Kidney capillary endothelial cell (primary cell): ENCODE measurements at regions not wholly inside any gene's neighbourhood (a gene's known extent, or its start where the extent isn't known, plus 50 kb on each side); places are given as distances from the start of the nearest gene placed in this dataset.
A peak's percentile ranks its signal among the peaks of the same experiment; 100 is the strongest.

Experiments used
- DNase-seq: peaks from one replicate; pipeline ENCODE4 v3.0.0-alpha.2; 2018; ENCODE audit warnings: low spot score

DNA sequence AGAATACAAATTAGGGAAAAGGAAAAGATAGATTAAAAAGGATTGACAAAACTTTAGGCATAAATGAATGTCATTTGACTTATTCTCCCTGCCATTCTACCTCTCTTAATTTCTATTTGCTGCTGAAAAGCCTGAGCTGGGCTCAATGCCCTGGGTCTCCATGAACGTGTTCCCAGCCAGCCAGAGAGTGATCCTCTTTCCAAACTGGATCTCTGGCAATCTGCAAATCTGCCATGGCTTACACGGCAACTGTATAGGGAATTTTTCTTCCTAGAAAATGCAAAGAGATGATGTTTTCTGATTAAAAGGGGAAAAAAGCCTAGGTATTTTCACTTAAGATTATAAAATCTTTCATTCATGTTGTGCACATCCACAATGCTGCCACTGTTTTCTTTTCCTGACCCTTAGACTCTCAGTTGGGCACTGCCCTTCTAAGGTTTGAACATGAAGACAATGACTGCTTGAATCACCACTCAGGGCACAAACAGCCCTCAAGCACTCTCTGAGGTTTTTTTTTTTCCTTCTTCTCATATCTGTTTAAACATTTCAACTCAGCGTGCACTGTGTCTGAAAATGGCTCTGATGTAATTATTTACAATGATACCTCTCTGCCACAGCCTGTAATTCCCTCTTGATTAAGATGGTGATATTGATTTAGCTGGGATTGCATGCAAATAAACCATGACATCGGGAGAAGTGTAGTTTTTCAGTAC lies 60.3 kb downstream of the DACT1 start:
- DNase-seq: no peak

DNA sequence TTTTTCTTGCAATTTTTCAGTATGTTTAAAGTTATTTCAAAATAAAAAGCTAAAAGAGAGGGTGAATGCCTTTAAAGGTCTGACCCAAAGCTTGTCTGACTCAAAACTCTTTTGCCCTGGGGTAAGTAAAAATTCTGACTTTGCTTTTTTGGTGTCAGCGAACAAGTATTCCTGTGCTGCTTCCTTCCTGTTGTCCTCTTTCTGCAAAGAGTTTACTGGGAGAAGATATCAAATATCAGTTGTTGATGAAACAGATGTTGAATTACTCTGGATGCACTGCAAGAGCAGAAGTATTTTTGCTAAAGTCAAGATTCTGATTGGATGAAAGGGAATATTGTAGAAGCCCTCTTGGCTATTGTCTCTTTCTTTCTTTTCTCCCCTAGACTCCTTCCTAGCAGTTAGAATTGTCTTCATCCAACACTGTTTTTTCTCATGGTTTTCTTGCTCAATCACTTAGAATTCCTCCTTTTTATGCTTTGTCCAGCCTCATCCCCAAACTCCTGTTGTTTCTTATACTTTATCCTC lies 62.0 kb downstream of the DACT1 start:
- DNase-seq: no peak

DNA sequence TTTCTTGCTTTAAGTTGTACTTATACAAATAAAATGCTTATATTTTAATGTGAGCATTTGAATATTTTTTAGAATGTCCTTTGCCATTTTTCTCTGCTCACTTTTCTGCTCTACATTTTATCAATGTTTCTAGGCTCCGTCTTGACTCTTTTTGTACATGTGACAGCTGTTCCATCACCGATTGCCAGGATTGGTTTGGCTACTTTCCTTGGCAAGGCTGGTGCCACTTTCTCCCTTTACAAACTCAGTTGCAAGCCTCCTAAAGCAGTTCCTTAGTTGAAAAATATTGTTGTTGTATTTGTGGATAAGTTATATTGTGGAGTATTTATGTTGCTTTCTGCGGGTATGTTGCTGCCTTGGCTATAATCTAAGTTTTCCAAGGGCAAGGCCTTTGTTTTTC lies 63.4 kb downstream of the DACT1 start:
- DNase-seq: no peak

DNA sequence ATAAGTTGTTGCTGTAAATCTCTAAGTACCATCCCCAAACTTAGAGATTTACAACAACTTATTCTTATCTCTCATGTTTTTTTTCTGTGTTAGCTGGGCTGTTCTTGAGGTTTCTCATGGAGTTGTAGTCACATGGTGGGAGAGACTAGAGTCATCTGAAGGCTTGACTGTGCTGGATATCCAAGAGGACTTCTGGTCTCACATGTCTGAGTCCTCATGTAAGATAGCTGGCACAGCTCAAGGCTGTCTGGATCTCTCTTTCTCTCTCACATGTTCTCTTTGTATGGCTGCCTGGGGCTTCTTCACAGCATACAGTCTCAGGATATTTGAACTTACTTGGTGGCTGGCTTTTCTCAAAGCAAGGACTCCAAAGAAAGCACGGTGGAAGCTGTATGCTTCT lies 63.8 kb downstream of the DACT1 start:
- DNase-seq: no peak

DNA sequence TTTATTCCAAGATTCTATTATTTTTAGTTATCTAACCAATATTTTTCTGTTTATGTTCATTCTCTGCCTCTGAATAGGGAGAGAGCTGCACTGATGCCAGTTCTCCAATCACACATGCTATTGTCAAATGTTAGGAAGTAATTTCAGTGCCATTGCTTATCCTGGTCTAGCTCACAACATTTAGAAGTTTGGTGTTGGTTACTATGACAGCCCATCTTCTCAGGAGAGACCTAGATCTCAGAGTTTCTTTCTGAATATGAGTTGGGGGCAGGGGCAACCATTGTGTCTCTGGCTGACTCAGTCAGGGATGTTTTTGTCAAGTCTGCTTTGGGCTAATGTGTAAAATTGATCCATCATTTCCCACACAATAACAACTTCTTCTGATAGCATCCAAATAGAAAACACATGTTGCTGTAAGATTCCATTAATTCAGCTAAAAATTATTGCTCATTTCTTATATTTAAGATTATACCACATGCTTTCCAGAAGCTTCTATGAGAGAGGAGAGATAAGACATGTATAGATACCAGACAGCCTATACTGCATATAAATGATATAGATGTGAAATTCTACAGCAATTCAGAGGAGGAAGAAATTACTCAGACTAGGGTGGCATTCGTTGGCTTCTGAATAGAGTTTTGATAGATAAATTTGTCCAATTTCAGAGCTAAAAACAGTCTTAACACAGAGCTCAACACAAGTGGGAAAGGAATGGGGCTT lies 64.8 kb downstream of the DACT1 start:
- DNase-seq: no peak

DNA sequence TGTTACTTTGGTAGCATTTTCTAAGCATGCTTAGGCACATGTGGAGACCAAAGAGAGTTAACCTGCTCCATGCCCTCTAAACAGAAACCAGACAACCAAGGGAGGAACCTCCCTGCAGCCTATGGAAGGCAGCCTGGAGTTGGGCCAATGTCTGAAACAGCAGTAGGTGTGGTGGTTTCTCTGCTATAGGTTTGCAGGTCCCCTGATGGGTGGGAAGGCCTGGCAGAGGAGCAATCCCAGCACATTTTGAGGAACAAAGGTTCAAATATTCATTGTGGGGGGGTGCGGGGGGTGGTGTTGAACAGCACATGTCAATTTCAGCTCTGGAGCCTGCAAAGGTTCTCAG lies 65.4 kb downstream of the DACT1 start:
- DNase-seq: no peak

DNA sequence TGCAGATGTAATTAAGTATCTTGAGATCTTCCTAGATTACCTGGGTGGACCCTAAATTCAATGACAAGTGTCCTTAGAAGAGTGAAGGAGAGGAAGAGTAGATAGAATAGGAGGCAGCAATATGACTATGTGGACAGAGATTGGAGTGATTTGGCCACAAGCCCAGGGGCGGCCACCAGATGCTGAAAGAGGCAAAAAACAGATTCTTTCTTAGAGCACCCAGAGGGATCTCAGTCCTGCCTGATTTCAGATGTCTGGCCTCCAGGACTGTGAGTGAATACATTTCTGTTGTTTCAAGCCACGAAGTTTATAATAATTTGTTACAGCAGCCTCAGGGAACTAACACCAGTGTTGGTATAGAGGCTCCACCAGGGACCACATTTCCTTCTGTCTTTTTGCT lies 67.3 kb downstream of the DACT1 start:
- DNase-seq: no peak

DNA sequence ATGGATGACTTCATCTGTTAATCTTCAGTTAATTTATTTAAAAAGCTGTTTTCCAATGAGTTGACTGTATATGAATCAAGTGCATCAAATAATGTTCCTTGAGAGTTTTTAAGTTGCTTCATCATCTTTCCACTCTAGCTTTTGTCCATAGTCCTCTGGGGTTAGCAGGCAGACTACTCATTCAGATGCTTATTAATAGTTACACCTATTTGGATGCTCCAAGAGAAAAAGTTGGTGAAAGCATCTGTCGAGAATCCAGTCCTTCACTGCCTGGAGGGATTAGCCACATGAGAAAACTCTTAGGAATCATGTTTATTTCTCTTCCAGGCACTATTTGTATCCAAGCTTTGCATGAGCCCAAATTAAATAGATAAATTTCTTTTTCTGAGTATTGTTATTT lies 70.2 kb downstream of the DACT1 start:
- no peak for DNase-seq

DNA sequence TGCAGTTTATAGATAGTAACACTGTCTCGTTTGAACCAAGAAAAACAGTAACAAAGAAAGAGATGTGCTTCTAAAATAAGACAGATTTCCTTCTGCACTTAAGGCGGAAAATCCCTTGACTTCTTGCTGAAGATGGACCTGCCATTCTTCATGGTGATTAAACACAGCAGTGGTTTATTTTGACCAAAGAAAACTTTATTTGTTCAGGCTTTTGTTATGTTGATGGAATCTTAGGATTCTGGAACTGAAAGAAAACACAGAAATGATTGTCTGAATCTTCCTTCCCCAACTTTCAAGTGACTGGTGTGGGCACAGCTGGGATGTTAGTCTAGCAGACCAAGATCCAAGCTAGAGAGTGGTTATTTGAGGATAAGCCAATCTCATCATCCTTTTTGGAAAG lies 72.2 kb downstream of the DACT1 start:
- DNase-seq: no peak

DNA sequence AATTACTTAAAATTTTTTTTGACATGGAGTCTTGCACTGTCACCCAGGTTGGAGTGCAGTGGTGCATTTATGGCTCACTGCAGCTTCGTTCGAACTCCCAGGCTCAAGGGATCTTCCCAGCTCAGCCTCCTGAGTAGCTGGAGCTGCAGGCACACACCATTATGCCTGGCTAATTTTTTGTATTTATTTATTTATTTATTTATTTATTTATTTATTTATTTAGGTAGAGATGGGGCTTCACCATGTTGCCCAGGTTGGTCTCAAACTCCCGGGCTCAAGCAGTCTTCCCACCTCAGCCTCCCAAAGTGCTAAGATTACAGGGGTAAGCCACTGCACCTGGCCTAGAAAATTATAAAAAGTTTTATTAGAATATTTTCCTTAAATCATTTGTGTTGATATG lies 73.6 kb downstream of the DACT1 start:
- no peak for DNase-seq

DNA sequence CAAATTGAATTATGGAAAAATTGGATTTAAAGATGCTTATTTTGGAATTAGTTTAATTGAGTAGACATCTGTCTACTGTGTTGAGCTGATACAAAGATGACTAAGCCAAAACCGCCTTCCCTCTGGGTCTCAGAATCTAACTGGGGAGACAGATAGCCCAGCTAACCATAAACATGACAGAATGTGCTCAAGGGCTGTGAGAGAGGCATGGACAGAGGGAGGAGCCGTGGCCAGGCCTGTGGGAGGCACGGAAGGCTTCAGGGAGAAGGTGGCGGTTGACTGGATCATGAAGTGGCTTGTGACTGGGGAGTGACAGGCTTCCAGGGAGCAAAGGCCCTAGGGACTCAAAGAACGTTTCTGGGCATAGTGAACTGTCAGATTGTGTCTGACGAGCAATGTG lies 74.6 kb downstream of the DACT1 start:
- no peak for DNase-seq

DNA sequence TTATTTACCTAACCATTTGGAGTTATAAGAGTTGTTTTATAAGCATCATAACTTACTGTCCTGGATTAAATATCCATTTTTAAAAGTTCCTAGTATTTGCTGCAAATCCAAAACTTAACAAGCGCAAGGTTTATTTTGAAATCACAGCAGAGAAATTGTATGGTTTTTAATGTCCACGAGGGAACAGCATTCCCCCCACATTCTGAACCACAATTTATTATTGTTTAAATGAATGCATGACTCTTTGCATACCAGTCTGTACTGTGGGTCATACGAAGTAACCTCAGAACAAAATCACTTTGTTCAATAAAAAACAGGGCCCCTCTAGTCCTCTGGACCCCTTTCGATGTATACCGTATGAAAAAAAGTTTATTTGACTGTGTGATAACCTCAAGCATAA lies 75.9 kb downstream of the DACT1 start:
- no peak for DNase-seq

DNA sequence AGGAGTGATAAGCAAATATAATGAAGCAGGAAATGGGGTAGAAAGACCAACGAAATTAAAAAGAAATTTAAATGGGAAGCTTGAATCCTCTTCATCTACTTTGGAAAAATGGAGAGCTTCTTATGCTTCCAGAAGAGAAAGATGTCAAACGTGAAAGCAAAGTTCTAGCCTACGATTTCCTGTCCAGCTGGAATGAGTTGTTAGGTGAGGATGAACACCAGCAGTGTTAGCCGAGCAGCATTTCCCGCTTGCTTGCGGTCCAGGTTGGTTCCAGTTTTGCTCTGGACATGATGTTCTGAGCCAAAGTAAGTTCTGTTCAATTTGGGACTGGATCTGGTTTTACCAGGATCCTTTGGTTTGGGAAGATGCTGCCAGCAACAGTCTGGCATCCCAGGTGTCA lies 78.9 kb downstream of the DACT1 start:
- DNase-seq: no peak

DNA sequence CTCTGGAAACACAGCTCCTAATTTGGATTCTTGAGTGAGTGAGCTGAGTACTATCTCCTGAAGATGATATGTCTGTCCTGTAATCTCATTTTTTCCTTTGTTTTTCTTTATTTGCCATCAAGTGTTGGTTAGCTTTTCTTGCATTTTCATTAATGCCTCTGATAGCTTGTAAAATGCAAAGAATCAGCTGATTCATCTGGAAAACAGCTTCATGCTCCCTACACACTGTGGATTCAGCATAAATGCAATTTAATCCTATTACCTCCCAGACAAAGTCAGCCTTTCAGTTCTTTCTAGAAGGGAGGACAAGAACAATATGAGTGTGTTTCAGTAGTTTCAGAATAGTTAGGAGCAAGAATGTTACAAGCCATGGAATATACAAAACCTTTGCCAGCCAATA lies 79.4 kb downstream of the DACT1 start:
- no peak for DNase-seq

DNA sequence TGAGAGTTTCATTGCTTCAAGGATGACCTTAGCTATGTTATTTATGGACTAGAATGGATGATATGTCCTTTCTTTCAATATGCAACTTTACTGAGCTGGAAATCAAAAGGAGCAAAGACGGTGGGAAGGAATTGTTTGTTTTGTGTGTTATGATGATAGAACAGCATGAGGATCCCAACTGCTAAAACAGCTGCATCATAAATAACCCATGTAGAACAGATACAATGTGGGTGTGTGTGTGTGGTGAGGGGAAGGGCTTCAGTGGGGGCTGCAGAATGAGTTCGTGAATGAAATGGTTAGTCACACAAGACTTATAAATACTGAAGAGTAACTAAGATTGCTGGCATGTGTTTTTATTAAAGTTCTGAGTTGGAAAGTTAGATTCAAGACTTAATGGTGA lies 80.1 kb downstream of the DACT1 start:
- DNase-seq: no peak

DNA sequence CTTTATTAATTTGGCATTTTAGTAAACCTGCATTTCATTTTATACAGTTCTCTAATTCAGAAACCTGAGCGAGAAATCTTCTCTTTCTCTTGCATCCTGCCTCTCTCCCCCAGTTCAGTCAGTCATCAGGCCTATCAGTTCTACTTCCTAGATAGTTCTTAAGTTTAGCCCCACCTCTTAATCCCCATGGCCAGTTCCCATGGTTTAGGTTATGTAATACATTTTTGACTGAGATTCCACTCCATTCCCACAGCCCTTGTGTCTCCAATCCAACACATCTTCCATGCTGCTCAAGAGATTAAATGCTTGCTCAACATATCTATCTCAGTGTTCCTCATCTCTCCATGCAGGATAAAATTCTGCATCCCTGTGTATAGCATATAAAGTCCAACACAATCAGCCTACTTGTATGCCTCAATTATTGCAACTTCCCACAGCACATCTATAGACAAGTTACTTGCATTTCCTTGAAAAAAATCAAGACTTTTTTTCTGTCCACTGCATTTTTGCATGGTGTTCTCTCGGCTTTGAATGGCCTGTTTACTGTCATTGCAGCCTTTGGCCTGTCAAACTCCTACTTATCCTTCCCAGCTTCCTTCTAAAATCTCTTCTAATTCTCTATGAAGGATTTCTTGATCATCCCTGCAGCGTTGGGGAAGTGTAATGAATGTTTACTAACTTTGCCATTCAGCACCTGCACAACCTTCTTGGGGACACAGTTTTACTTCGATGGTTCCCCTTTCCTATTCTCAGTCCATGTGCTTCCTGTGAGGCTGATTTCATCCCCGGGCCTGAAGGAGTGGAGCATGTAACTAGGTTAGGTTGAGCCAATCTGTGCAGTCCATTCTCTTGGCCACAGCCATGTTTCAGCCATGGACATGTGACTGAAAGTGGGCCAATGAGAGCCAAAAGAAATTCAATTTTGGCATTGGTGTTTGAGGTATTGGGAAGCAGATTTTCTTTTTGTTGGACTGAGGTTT lies 80.8 kb downstream of the DACT1 start:
- no peak for DNase-seq

DNA sequence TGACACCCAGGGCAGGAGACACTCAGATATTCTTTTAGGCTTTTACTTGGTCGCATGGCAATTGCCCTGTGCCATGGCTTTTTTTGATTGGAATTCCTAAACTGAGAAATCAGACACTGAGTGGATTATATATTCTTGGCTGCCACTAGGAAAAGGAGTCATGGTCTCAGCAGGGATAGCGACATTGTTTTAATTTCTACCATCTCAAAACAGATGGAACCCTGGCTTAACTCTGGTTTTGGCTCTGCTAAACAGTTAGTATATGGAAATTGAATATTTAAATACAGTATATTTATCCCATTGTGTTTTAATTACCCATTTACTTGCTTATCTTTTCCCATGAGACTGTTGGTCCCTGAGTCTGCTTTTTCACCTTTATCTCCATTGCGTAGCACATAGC lies 84.0 kb downstream of the DACT1 start:
- DNase-seq: no peak

DNA sequence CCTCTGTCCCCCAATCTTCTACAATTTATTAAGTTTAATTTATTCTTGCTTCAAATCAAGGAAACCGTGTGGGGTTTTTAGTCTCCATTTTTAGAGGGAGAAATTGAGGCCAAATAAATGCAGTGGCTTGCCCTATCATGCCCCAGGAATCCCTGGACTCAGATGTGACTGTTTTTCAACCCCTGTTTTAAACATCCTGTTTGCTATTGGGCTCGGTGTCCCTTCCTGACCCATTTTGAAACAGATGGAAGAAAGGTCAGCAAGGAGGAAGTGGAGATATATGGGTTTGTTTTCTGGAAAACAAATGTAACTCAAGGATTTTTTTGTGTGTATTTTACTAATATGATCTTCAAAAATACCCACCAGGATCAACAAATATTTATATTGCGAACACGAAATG lies 84.7 kb downstream of the DACT1 start:
- peak; percentile 25 for DNase-seq

DNA sequence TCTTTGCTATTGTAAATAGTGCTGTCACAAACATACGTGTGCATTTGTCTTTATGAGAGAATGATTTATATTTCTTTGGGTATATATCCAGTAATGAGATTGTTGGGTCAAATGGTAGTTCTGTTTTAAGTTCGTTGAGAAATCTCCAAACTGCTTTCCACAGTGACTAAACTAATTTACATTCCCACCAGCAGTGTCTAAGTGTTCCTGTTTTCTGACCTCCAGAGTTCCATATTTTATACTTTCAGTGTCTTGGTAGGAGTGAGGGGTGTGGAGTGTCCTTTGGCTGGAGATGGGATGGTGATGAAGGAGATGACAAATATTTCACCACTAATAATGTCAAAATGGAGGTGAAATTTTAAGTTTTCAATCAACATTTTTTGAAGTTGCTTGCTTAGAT lies 86.4 kb downstream of the DACT1 start:
- no peak for DNase-seq

DNA sequence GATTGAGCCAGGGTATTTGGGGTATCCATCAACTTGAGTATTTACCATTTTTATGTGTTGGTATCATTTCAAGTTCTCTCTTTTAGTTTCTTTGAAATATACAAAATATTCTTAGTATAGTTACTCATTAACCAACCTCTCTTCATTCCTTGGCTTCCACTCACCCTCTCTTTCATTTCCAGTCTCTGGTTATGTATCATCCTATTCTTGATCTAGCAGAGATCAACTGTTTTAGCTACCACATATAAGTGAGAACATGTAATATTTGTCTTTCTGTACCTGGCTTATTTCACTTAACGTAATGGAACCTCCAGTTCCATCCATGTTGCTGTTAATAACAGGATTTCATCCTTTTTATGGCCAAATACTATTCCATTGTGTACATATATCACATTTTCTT lies 86.9 kb downstream of the DACT1 start:
- no peak for DNase-seq

DNA sequence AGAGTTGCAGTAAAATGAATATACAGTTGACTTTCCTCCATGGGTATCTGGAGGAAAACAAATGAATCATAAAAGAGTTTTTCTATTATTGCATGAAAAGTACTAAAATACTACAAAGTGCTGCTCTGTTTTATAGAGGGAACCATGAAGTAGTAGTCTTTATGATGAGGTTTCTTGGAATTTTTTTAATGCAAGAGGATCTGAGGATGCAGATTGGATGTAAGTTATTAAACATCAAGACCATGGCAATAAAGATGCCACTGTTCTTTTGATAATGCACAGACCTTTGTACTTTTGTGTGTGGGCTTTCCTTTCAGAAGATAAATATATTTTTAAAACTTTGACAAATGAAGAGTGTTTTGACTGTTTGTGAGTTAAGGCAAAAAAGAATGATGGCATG lies 87.5 kb downstream of the DACT1 start:
- no peak for DNase-seq

DNA sequence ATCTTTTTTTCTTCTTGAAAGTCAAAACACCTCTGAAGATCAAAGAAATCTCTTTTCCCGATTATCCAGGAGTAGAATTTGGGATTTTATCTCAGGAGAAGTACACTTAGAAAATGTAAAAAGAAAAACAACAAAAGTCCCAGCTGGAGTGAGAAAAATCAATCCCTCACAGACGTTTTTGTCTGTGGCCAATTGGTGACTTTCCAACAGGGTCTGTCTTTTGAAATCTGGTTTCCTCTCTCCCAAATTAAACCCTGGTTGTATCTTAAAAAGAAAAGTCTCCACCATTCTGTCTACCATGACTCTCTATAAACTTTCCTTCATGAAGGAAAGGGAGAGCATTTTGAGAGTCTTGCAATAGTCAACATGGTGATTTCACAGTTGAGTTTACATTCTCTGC lies 88.1 kb downstream of the DACT1 start:
- no peak for DNase-seq
